ENCODE measurements at regions not wholly inside any gene's neighbourhood (a gene's known extent, or its start where the extent isn't known, plus 50 kb on each side); places are given as distances from the start of the nearest gene placed in this dataset.

DNA sequence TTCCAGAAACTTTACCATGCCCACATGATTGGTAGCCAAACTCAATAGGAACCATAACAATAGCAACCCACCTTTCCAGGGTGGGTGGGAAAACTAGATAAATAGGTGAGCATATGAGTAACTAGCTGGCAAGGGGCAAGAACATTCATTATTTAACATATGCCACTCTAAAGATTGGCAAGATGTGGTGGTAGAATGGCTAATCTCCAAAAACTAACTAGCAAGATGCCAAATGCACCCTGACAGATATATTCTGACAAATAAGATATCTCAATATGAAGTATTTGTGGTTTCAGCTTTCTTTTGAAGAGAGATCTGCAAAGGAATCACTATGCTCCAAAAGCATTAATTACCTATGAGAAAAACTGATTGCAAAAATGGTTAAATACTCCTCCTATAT lies 895.6 kb downstream of the TLE1 start:
- ATAC-seq: no peak
- Histone ChIP-seq H3K27ac (no peak overlapping the region), H3K36me3 (no peaks in the 10 kb centered on the region), H3K4me1 (peaks cover 7 to 38% (median 10%) of the 10 kb centered on the region in 3 donors), H3K9me3 (no peaks in the 10 kb centered on the region), H3K27me3 (no peaks in the 10 kb centered on the region), H3K4me3 (no peak overlapping the region)
- TF ChIP-seq POLR2A (IDR thresholded peaks at IDR 0.05): no peak
- TF ChIP-seq EP300 (IDR thresholded peaks at IDR 0.05): no peak
- TF ChIP-seq, protein P1, sequence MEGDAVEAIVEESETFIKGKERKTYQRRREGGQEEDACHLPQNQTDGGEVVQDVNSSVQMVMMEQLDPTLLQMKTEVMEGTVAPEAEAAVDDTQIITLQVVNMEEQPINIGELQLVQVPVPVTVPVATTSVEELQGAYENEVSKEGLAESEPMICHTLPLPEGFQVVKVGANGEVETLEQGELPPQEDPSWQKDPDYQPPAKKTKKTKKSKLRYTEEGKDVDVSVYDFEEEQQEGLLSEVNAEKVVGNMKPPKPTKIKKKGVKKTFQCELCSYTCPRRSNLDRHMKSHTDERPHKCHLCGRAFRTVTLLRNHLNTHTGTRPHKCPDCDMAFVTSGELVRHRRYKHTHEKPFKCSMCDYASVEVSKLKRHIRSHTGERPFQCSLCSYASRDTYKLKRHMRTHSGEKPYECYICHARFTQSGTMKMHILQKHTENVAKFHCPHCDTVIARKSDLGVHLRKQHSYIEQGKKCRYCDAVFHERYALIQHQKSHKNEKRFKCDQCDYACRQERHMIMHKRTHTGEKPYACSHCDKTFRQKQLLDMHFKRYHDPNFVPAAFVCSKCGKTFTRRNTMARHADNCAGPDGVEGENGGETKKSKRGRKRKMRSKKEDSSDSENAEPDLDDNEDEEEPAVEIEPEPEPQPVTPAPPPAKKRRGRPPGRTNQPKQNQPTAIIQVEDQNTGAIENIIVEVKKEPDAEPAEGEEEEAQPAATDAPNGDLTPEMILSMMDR (IDR thresholded peaks at IDR 0.05): no peak
- TF ChIP-seq POLR2AphosphoS5 (IDR thresholded peaks at IDR 0.05): no peak

DNA sequence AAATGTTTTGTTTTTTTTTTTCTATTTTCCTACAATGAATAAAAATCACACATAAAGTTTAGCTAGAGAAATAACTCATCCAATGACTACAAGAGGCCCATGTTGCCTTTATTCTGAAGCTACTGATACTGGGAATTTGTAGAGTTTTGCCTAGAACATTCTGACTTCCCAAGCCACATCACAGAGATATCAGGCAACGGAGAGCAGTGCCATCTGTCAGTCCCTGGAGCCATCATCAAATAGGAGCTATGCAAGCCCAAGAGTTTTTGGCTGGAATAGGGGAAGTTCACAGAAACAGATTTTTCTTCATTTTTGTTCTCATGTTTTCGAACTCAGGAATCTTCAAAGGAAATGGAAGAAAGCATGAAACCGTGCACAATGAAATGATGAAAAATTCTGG lies 896.6 kb downstream of the TLE1 start:
- Histone ChIP-seq H3K4me3 (no peak overlapping the region), H3K9me3 (no peaks in the 10 kb centered on the region), H3K36me3 (no peaks in the 10 kb centered on the region), H3K27ac (no peak overlapping the region), H3K4me1 (peaks cover 1 to 29% (median 8%) of the 10 kb centered on the region in 3 donors), H3K27me3 (no peaks in the 10 kb centered on the region)
- ATAC-seq: no peak
- 44 to 62% methylated on average over 2 to 3 of the region's 3 CpGs for WGBS, 2 donors (ENCODE audit: low coverage in 1 of 2)
- TF ChIP-seq POLR2AphosphoS5 (IDR thresholded peaks at IDR 0.05) (no peak), EP300 (IDR thresholded peaks at IDR 0.05) (no peak), POLR2A (IDR thresholded peaks at IDR 0.05) (no peak)
- TF ChIP-seq, protein P1 (IDR thresholded peaks at IDR 0.05): no peak

DNA sequence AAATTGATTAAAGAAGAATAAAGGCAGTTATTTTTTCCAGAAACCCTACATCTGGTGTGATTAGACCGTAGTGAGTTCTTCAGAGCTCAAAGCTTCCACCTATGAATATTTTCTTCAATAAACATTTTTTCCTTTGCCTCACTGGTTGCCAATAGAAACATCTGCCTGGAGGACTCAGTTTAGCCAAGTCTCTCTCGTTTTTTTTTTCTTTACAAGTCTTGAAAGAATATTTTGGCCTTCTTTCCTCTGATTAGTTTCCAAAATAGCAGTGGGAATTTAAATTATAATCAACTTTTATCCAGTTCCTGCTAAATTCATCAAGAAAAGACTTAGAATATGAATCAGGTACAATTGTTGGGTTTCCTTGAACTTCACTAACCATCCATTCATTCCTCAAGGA lies 897.5 kb downstream of the TLE1 start:
- Histone ChIP-seq H3K4me3 (no peak overlapping the region), H3K9me3 (no peaks in the 10 kb centered on the region), H3K27ac (no peak overlapping the region), H3K27me3 (no peaks in the 10 kb centered on the region), H3K4me1 (peaks cover 0 to 20% (median 0%) of the 10 kb centered on the region in 3 donors), H3K36me3 (no peaks in the 10 kb centered on the region)
- TF ChIP-seq, protein P1 (IDR thresholded peaks at IDR 0.05): no peak
- TF ChIP-seq POLR2AphosphoS5 (IDR thresholded peaks at IDR 0.05): no peak
- TF ChIP-seq EP300 (IDR thresholded peaks at IDR 0.05): no peak
- TF ChIP-seq POLR2A (IDR thresholded peaks at IDR 0.05): no peak
- ATAC-seq: no peak
- 28 to 32% methylated on average over 2 of the region's 2 CpGs for WGBS, 2 donors (ENCODE audit: low coverage in 1 of 2)

DNA sequence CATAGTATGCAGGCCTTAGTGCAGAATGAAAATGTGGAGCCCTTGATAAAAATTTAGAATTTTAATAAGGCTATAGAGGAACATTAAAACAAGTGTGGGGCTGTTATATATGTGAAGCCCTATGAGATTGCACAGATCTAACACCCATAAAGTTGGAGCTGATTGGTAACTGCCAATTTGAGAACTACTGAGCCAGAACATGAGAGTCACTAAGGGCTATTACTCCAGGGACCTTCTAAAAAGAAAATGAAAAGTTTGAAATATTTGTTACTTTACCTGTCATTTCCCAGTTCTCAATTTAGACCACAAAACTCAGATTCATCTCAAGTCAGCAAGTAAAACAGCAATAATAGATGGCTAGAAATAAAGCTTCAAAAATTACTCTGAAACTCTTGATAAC lies 898.6 kb downstream of the TLE1 start:
- peaks cover 0 to 10% (median 0%) of the 10 kb centered on the region in 3 donors for H3K4me1 ChIP-seq
- no peak overlapping the region for H3K27ac ChIP-seq
- no peaks in the 10 kb centered on the region for H3K36me3 ChIP-seq
- no peak overlapping the region for H3K4me3 ChIP-seq
- H3K9me3 ChIP-seq: no peaks in the 10 kb centered on the region
- no peaks in the 10 kb centered on the region for H3K27me3 ChIP-seq
- TF ChIP-seq, protein P1 (IDR thresholded peaks at IDR 0.05): no peak
- TF ChIP-seq EP300 (IDR thresholded peaks at IDR 0.05) (no peak), POLR2AphosphoS5 (IDR thresholded peaks at IDR 0.05) (no peak), POLR2A (IDR thresholded peaks at IDR 0.05) (no peak)
- no peak for ATAC-seq

DNA sequence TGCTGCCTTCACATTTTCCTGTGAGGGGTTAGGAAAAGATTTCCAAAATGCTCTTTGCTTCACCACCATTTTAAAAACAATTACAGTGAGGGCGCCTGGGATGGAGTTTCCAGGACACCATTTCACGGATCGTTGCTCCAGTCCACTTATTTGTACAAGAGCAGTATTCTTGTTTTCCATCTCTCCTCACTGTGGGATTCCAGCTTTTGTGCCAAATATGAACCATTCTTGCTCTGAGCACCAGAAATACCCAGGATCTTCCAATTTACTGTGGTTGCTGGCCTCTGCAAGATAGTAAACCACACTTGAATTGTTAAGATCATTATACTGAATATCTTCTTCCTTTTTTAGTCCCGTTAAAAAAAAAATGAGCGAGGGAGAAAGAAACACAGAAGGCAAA lies 899.5 kb downstream of the TLE1 start:
- H3K9me3 ChIP-seq: no peaks in the 10 kb centered on the region
- H3K27ac ChIP-seq: no peak overlapping the region
- WGBS, 2 donors (ENCODE audit: low coverage in 1 of 2): 86 to 89% methylated on average over 5 of the region's 5 CpGs
- H3K27me3 ChIP-seq: no peaks in the 10 kb centered on the region
- H3K4me3 ChIP-seq: no peak overlapping the region
- H3K4me1 ChIP-seq: peaks cover 0 to 10% (median 0%) of the 10 kb centered on the region in 3 donors
- no peak for TF ChIP-seq POLR2A (IDR thresholded peaks at IDR 0.05)
- no peaks in the 10 kb centered on the region for H3K36me3 ChIP-seq
- no peak for ATAC-seq
